Muscle layer of duodenum (tissue), 2 donors: ENCODE measurements at regions not wholly inside any gene's neighbourhood (a gene's known extent, or its start where the extent isn't known, plus 50 kb on each side); places are given as distances from the start of the nearest gene placed in this dataset.

Source experiments
- H3K27ac ChIP-seq: one replicate; pipeline ENCODE4 v1.7.0; 2013; ENCODE audit warnings: mild to moderate bottlenecking, low read length
- H3K27me3 ChIP-seq: one replicate; pipeline ENCODE4 v1.7.0; 2013; ENCODE audit warnings: low read depth, mild to moderate bottlenecking, control low read depth, low read length
- H3K36me3 ChIP-seq, 2 donors: one replicate each; pipeline ENCODE4 v1.7.0; 2013; ENCODE audit warnings: low read length in 2 of 2, control low read depth in 1 of 2, mild to moderate bottlenecking in 1 of 2; ENCODE audit not compliant: insufficient read depth in 2 of 2, control insufficient read depth in 1 of 2
- H3K4me1 ChIP-seq, 2 donors: one replicate each; pipeline ENCODE4 v1.7.0; 2013; ENCODE audit warnings: low read length in 2 of 2, mild to moderate bottlenecking in 2 of 2, control low read depth in 1 of 2, moderate library complexity in 1 of 2; ENCODE audit not compliant: insufficient read depth in 2 of 2, control insufficient read depth in 1 of 2
- H3K4me3 ChIP-seq, 2 donors: one replicate each; pipeline ENCODE4 v1.7.0; 2013; ENCODE audit warnings: low read length in 2 of 2, low read depth in 1 of 2, mild to moderate bottlenecking in 1 of 2
- H3K9me3 ChIP-seq, 2 donors: one replicate each; pipeline ENCODE4 v1.7.0; 2013; ENCODE audit warnings: low read length in 2 of 2, control low read depth in 1 of 2, mild to moderate bottlenecking in 1 of 2; ENCODE audit not compliant: control insufficient read depth in 1 of 2
- donor health status: healthy.

- H3K36me3 ChIP-seq = no peaks in the 10 kb centered on the region
- H3K9me3 ChIP-seq = no peaks in the 10 kb centered on the region
- H3K27ac ChIP-seq = no peak overlapping the region
These were observed 163.6 kb upstream of the SMIM23 start for GRCh38 chr5:171622010-171622409.

GRCh38 chr5:171623107-171623506, 162.5 kb upstream of the SMIM23 start:
- Histone ChIP-seq H3K36me3 (no peaks in the 10 kb centered on the region), H3K9me3 (no peaks in the 10 kb centered on the region), H3K27me3 (peaks cover 4% of the 10 kb centered on the region), H3K4me1 (no peaks in the 10 kb centered on the region), H3K4me3 (no peak overlapping the region), H3K27ac (no peak overlapping the region)

More at GRCh38 chr5:171622010-171622409, 163.6 kb upstream of the SMIM23 start:
- Histone ChIP-seq H3K4me1 (no peaks in the 10 kb centered on the region), H3K27me3 (no peaks in the 10 kb centered on the region), H3K4me3 (no peak overlapping the region)

- Histone ChIP-seq H3K27me3 (peaks cover 4% of the 10 kb centered on the region), H3K27ac (no peak overlapping the region), H3K4me1 (no peaks in the 10 kb centered on the region), H3K36me3 (no peaks in the 10 kb centered on the region), H3K9me3 (no peaks in the 10 kb centered on the region), H3K4me3 (no peak overlapping the region)
These were observed 162.0 kb upstream of the SMIM23 start for GRCh38 chr5:171623551-171624097.

- H3K27ac ChIP-seq = no peak overlapping the region
- H3K36me3 ChIP-seq = no peaks in the 10 kb centered on the region
- no peaks in the 10 kb centered on the region for H3K9me3 ChIP-seq
- peaks cover 4% of the 10 kb centered on the region for H3K27me3 ChIP-seq
- H3K4me3 ChIP-seq = no peak overlapping the region
- H3K4me1 ChIP-seq = no peaks in the 10 kb centered on the region
These were observed 161.2 kb upstream of the SMIM23 start for GRCh38 chr5:171624396-171624795.

- Histone ChIP-seq H3K4me1 (peaks cover 0 to 6% of the 10 kb centered on the region in 2 donors), H3K4me3 (no peak overlapping the region), H3K9me3 (no peaks in the 10 kb centered on the region), H3K36me3 (no peaks in the 10 kb centered on the region), H3K27me3 (peaks cover 4% of the 10 kb centered on the region), H3K27ac (no peak overlapping the region)
These were observed 160.0 kb upstream of the SMIM23 start for GRCh38 chr5:171625646-171626045.

GRCh38 chr5:171627936-171628632, 157.5 kb upstream of the SMIM23 start:
- Histone ChIP-seq H3K4me3 (no peak overlapping the region), H3K27ac (no peak overlapping the region), H3K4me1 (peaks cover 0 to 6% of the 10 kb centered on the region in 2 donors), H3K36me3 (no peaks in the 10 kb centered on the region), H3K9me3 (no peaks in the 10 kb centered on the region), H3K27me3 (peaks cover 4% of the 10 kb centered on the region)

DNA sequence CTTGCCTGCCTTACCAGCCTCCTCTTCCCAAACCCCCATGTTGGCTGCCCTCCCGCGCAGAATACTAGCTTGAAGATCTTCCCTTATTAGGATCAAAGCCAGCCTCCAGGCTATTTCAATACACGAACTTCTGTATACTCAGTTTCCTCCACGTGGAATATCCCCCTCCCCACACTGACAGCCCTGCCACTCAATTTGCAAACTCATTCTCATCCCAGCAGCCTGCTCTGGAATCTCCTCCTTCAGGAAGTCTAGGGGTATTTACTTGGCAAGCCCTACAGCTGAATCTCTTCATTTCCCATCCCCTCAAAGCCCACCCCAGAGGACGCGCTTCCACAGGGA, 157.0 kb upstream of the SMIM23 start:
- Histone ChIP-seq H3K27ac (no peak overlapping the region), H3K9me3 (no peaks in the 10 kb centered on the region), H3K4me1 (peaks cover 0 to 6% of the 10 kb centered on the region in 2 donors), H3K4me3 (no peak overlapping the region), H3K36me3 (no peaks in the 10 kb centered on the region), H3K27me3 (peaks cover 4% of the 10 kb centered on the region)

- Histone ChIP-seq H3K4me1 (peaks cover 0 to 6% of the 10 kb centered on the region in 2 donors), H3K4me3 (no peak overlapping the region), H3K27ac (no peak overlapping the region), H3K9me3 (no peaks in the 10 kb centered on the region), H3K36me3 (no peaks in the 10 kb centered on the region), H3K27me3 (peaks cover 4% of the 10 kb centered on the region)
These were observed 156.4 kb upstream of the SMIM23 start for GRCh38 chr5:171629221-171629620.

DNA sequence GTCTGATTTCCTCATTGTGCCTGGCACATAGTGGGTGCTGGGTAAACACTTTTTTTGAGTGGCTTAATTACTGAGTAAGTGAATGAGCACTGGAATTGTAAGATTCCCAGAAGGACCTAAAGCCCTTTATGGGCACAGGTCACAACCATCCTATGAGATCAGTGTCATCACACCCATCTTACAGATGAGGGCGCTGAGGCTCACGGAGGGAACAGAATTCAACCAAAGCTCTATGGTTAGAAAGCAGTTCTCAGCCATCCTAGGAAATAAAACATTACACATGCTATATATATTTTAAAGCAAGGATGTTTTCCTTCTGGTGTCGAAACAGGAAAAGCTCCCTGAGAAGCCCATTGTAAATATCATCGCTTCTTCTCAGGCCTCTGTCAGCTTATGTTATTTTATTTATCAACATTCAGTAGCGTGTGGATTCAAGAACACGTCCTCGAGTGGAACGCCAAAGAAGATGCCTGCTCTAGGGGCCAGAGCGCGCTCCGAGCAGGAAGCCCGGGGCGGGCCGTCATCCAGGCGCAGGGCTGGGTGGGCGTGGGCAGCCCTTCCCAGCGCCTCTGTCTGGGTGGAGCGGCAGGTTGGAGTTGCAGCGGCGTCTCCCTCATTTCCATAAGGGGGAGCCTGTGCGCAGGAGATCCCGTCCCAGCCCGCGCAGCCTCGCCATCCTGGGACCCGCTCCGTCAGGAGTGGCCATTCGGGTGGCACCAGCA, 155.8 kb upstream of the SMIM23 start:
- Histone ChIP-seq H3K9me3 (no peaks in the 10 kb centered on the region), H3K36me3 (no peaks in the 10 kb centered on the region), H3K4me3 (no peak overlapping the region), H3K27me3 (peaks cover 4% of the 10 kb centered on the region), H3K4me1 (peaks cover 0 to 6% of the 10 kb centered on the region in 2 donors), H3K27ac (no peak overlapping the region)

GRCh38 chr5:171630350-171631065, 155.1 kb upstream of the SMIM23 start:
- no peaks in the 10 kb centered on the region for H3K36me3 ChIP-seq
- no peak overlapping the region for H3K4me3 ChIP-seq
- peaks cover 0 to 6% of the 10 kb centered on the region in 2 donors for H3K4me1 ChIP-seq
- no peak overlapping the region for H3K27ac ChIP-seq
- H3K27me3 ChIP-seq = peaks cover 4% of the 10 kb centered on the region
- H3K9me3 ChIP-seq = no peaks in the 10 kb centered on the region

GRCh38 chr5:171632616-171633015, 153.0 kb upstream of the SMIM23 start:
- H3K27me3 ChIP-seq = peaks cover 4% of the 10 kb centered on the region
- no peaks in the 10 kb centered on the region for H3K36me3 ChIP-seq
- peaks cover 0 to 6% of the 10 kb centered on the region in 2 donors for H3K4me1 ChIP-seq
- H3K4me3 ChIP-seq = no peak overlapping the region
- no peaks in the 10 kb centered on the region for H3K9me3 ChIP-seq
- no peak overlapping the region for H3K27ac ChIP-seq
